ENCODE measurements at regions not wholly inside any gene's neighbourhood (a gene's known extent, or its start where the extent isn't known, plus 50 kb on each side); places are given as distances from the start of the nearest gene placed in this dataset.

- no peak for DNase-seq (ENCODE audit: low read depth)
- no peak for TF ChIP-seq CTCF (conservative IDR thresholded peaks at IDR 0.05; ENCODE audit: low read depth, low read length)
- no peak overlapping the region for H3K4me3 ChIP-seq (ENCODE audit: low read depth, low read length)
Observed at GRCh38 chr15:94026458-94027304, 204.7 kb upstream of the MCTP2 start.

GRCh38 chr15:94023531-94023930 lies 207.8 kb upstream of the MCTP2 start:
- TF ChIP-seq CTCF (conservative IDR thresholded peaks at IDR 0.05; ENCODE audit: low read depth, low read length) = no peak
- DNase-seq (ENCODE audit: low read depth) = no peak
- no peak overlapping the region for H3K4me3 ChIP-seq (ENCODE audit: low read depth, low read length)

- no peak overlapping the region for H3K4me3 ChIP-seq (ENCODE audit: low read depth, low read length)
- no peak for DNase-seq (ENCODE audit: low read depth)
Observed at GRCh38 chr15:94021621-94022320, 209.6 kb upstream of the MCTP2 start.

GRCh38 chr15:94019062-94019461 lies 212.3 kb upstream of the MCTP2 start:
- DNase-seq (ENCODE audit: low read depth) = no peak
- TF ChIP-seq CTCF (conservative IDR thresholded peaks at IDR 0.05; ENCODE audit: low read depth, low read length) = no peak

More at GRCh38 chr15:94021621-94022320, 209.6 kb upstream of the MCTP2 start:
- TF ChIP-seq CTCF (conservative IDR thresholded peaks at IDR 0.05; ENCODE audit: low read depth, low read length) = no peak

GRCh38 chr15:94015324-94015723 lies 216.0 kb upstream of the MCTP2 start:
- H3K4me3 ChIP-seq (ENCODE audit: low read depth, low read length) = no peak overlapping the region
- TF ChIP-seq CTCF (conservative IDR thresholded peaks at IDR 0.05; ENCODE audit: low read depth, low read length) = no peak
- no peak for DNase-seq (ENCODE audit: low read depth)

More at GRCh38 chr15:94019062-94019461, 212.3 kb upstream of the MCTP2 start:
- no peak overlapping the region for H3K4me3 ChIP-seq (ENCODE audit: low read depth, low read length)

GRCh38 chr15:94008104-94009074 lies 223.0 kb upstream of the MCTP2 start:
- no peak for TF ChIP-seq CTCF (conservative IDR thresholded peaks at IDR 0.05; ENCODE audit: low read depth, low read length)
- H3K4me3 ChIP-seq (ENCODE audit: low read depth, low read length) = no peak overlapping the region
- DNase-seq (ENCODE audit: low read depth) = no peak

Data from choroid plexus epithelial cell (primary cell).